A673 (cell line): ENCODE measurements at regions not wholly inside any gene's neighbourhood (a gene's known extent, or its start where the extent isn't known, plus 50 kb on each side); places are given as distances from the start of the nearest gene placed in this dataset.

Experiments
- BruUV-seq: library from RNA; stranded (reverse); fragments of 400-500 nt; replicated peaks from 2 replicates; lab custom pipeline; 2021; lab: Mats Ljungman, UMichigan
- CTCF ChIA-PET: fragments of 300-600 bp; sonication (Branson Sonifier 250); formaldehyde crosslinking; loops from one replicate; lab custom pipeline; 2022; ENCODE audit warnings: antibody characterized with exemption; lab: Charles Lee
- POLR2A ChIA-PET: fragments of 300-600 bp; sonication (Branson Sonifier 250); formaldehyde crosslinking; loops from one replicate; lab custom pipeline; 2022; ENCODE audit warnings: antibody characterized with exemption; ENCODE audit not compliant: low non-redundant PET; lab: Charles Lee
- DNase-seq: peaks from one replicate; pipeline ENCODE4 v3.0.0-alpha.2; 2015; ENCODE audit warnings: low spot score
- H3K27ac ChIP-seq: fragments of 200-600 bp; sonication (generic); 2 replicates; pipeline ENCODE4 v1.5.1; 2016; ENCODE audit warnings: mixed run types, low read depth, mild to moderate bottlenecking, mixed read lengths, antibody characterized with exemption, low read length; ENCODE audit not compliant: poor library complexity, severe bottlenecking
- H3K27me3 ChIP-seq: fragments of 200-600 bp; sonication (generic); replicated peaks from 2 replicates; pipeline ENCODE4 v1.6.1; 2017; ENCODE audit warnings: mixed run types, low read depth, mild to moderate bottlenecking, mixed read lengths, antibody characterized with exemption, low read length; ENCODE audit not compliant: insufficient read depth, poor library complexity
- H3K36me3 ChIP-seq: fragments of 200-600 bp; sonication (generic); 2 replicates; pipeline ENCODE4 v1.6.1; 2016; ENCODE audit warnings: mixed run types, mild to moderate bottlenecking, mixed read lengths, antibody characterized with exemption, low read length; ENCODE audit not compliant: insufficient read depth, poor library complexity, severe bottlenecking
- H3K4me1 ChIP-seq: fragments of 200-600 bp; sonication (generic); 2 replicates; pipeline ENCODE4 v1.6.1; 2017; ENCODE audit warnings: mixed run types, mild to moderate bottlenecking, mixed read lengths, antibody characterized with exemption, low read length; ENCODE audit not compliant: insufficient read depth, poor library complexity, severe bottlenecking
- H3K4me3 ChIP-seq: fragments of 200-600 bp; sonication (generic); 2 replicates; pipeline ENCODE4 v1.5.1; 2016; ENCODE audit warnings: low read depth, mixed run types, mild to moderate bottlenecking, mixed read lengths, low read length; ENCODE audit not compliant: poor library complexity, severe bottlenecking
- H3K9me3 ChIP-seq: fragments of 200-600 bp; sonication (generic); 2 replicates; pipeline ENCODE4 v1.6.1; 2016; ENCODE audit warnings: mixed run types, low read depth, mild to moderate bottlenecking, mixed read lengths, antibody characterized with exemption, low read length; ENCODE audit not compliant: poor library complexity, severe bottlenecking
- CTCF ChIP-seq: fragments of 300-800, 200-600 bp; sonication (generic); conservative IDR thresholded peaks from 2 replicates; pipeline ENCODE4 v1.5.1; 2017; ENCODE audit warnings: low read depth, mild to moderate bottlenecking, antibody characterized with exemption, low read length, moderate library complexity, mixed read lengths
- EZH2 ChIP-seq: fragments of 200-600 bp; sonication (generic); IDR thresholded peaks from 2 replicates; pipeline ENCODE4 v1.6.1; 2017; ENCODE audit warnings: borderline replicate concordance, low read depth, mild to moderate bottlenecking, mixed read lengths, antibody characterized with exemption, low read length; ENCODE audit not compliant: poor library complexity, severe bottlenecking
- intact Hi-C: fragments of 100-400 bp; cut with micrococcal nuclease; formaldehyde crosslinking; loops from one replicate; pipeline ENCODE4 v1.10.0; 2022; ENCODE audit not compliant: unreplicated experiment

DNA sequence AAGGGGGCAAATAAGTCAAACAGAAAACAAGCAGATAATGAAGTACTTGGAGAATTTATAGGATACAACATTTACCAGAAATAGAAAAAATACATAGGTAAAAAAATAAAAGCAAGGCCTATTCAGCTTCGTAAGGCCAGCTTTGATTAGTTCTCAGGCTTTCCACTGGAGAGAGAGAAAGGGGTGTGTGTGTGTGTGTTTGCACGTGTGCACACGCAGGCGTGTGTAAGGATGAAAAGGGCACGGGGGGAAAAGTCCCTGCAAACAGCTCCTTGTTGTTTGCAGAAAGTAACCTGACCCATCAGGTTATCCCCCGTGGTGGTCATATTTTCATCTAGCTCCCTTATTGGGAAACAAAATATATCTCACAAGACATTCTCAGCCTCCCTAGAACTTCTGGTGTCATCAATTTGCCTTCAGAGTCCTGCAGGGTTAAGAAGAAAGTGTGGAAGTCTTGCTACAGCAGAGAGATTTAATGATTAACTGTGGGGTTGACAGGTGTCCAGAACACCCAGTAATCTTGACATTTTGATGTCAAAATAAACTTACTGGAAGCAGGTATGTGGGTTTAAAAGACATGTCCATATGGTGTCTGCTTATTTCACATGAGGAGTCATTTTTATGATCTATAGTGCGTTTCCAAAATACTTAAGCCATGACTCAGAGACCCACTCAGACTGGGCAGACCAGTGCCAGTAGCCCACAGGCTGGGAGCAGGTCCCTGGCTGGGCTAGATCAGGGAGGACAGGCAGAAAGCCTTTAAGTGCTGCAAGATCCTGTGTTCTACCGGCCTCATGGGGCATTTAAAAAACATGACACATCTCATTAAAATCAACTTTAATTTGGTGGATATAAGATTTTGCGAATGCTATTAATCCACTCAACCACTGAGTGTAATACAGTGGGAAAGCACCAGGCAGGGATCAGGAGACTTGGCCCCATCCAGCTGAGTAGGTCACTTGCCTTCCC lies 487.6 kb upstream of the CAMK1G start:
- intact Hi-C loops, result no loop called here
- peaks cover 10% of the 10 kb centered on the region for H3K27me3 ChIP-seq
- TF ChIP-seq CTCF, result no peak
- TF ChIP-seq EZH2, result no peak
- no peaks in the 10 kb centered on the region for H3K4me1 ChIP-seq
- no peaks in the 10 kb centered on the region for H3K9me3 ChIP-seq
- no peak for DNase-seq
- H3K27ac ChIP-seq, result no peak overlapping the region
- ChIA-PET CTCF (no interaction called here), POLR2A (interaction anchor here (0.6 kb wide), 1 partner anchor 416 kb away, joined by 3 read pairs; no protein-coding TSS in a partner anchor)
- H3K36me3 ChIP-seq, result no peaks in the 10 kb centered on the region
- BruUV-seq, result no TSS peak
- H3K4me3 ChIP-seq, result no peak overlapping the region

- BruUV-seq, result no TSS peak
- intact Hi-C loops, result no loop called here
- H3K27me3 ChIP-seq, result peaks cover 42% of the 10 kb centered on the region
- no peak overlapping the region for H3K27ac ChIP-seq
- DNase-seq, result no peak
- no peaks in the 10 kb centered on the region for H3K4me1 ChIP-seq
- POLR2A ChIA-PET, result no interaction called here
- no peak overlapping the region for H3K4me3 ChIP-seq
- no peaks in the 10 kb centered on the region for H3K9me3 ChIP-seq
- no peaks in the 10 kb centered on the region for H3K36me3 ChIP-seq
- CTCF ChIA-PET, result no interaction called here
- TF ChIP-seq EZH2 (no peak), CTCF (no peak)
These were observed 483.1 kb upstream of the CAMK1G start for GRCh38 chr1:209100460-209100859.

DNA sequence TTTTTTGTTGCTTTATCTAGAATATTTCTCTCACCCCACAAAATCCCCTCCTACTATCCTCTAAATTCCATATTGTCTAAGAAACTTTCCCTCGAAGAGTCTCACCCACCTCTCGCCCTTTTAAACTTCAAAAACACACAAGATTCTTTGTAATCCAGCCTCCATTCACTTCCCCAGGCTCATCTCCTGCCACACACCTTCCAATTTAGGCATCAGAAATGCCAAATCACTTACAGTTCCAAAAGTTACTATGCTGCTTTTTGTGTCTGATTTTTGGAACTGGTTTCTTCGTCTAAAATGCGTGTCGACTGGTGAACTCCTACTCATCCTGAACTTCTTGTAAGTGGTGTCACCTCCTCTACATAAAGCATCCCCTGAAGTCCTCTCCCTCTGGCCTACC lies 482.4 kb upstream of the CAMK1G start:
- peaks cover 42% of the 10 kb centered on the region for H3K27me3 ChIP-seq
- DNase-seq, result no peak
- intact Hi-C loops, result no loop called here
- no peak for TF ChIP-seq CTCF
- no peak for TF ChIP-seq EZH2
- H3K4me1 ChIP-seq, result no peaks in the 10 kb centered on the region
- H3K27ac ChIP-seq, result no peak overlapping the region
- no TSS peak for BruUV-seq
- H3K4me3 ChIP-seq, result no peak overlapping the region
- H3K36me3 ChIP-seq, result no peaks in the 10 kb centered on the region
- CTCF ChIA-PET, result no interaction called here
- H3K9me3 ChIP-seq, result no peaks in the 10 kb centered on the region
- POLR2A ChIA-PET, result no interaction called here
